ENCODE measurements at regions not wholly inside any gene's neighbourhood (a gene's known extent, or its start where the extent isn't known, plus 50 kb on each side); places are given as distances from the start of the nearest gene placed in this dataset.

GRCh38 chr3:107218864-107219269, 158.4 kb upstream of the CCDC54 start:
- no peak for TF ChIP-seq CTCF (conservative IDR thresholded peaks at IDR 0.05; ENCODE audit: low read depth in 2 of 2)
- TF ChIP-seq EZH2phosphoT487 (IDR thresholded peaks at IDR 0.05; ENCODE audit: unreplicated experiment) = no peak
- TF ChIP-seq STAT1 (IDR thresholded peaks at IDR 0.05; ENCODE audit: unreplicated experiment) = no peak
- TF ChIP-seq POLR2AphosphoS5 (IDR thresholded peaks at IDR 0.05; ENCODE audit: low read depth) = no peak
- no peak for TF ChIP-seq CREB1 (CRISPR knock-in tag; IDR thresholded peaks at IDR 0.05; ENCODE audit: low read depth)
- TF ChIP-seq JUNB (IDR thresholded peaks at IDR 0.05; ENCODE audit: unreplicated experiment) = no peak
- no peak for TF ChIP-seq REST (IDR thresholded peaks at IDR 0.05; ENCODE audit: unreplicated experiment)
- no peak for TF ChIP-seq EZH2 (IDR thresholded peaks at IDR 0.05; ENCODE audit: low read depth, unreplicated experiment)
- TF ChIP-seq ETS1 (IDR thresholded peaks at IDR 0.05) = no peak
- TF ChIP-seq ZNF114 (CRISPR knock-in tag; IDR thresholded peaks at IDR 0.05) = no peak

Data from GM23338 (cell line).